ENCODE measurements at regions not wholly inside any gene's neighbourhood (a gene's known extent, or its start where the extent isn't known, plus 50 kb on each side); places are given as distances from the start of the nearest gene placed in this dataset.

- WGBS (ENCODE audit: insufficient coverage, low coverage, missing lambda C conversion rate), result 2% methylated on average over 4 of the region's 4 CpGs
- no peaks in the 10 kb centered on the region for H3K36me3 ChIP-seq (ENCODE audit: control insufficient read depth, insufficient read depth, low read length)
- FAIRE-seq, result no peak
Measured at GRCh38 chr10:4701016-4701415, 125.0 kb upstream of the AKR1E2 start.

More at GRCh38 chr10:4701016-4701415, 125.0 kb upstream of the AKR1E2 start:
- Histone ChIP-seq H3K27me3 (ENCODE audit: control insufficient read depth in 2 of 2, insufficient read depth in 2 of 2, low read length in 2 of 2) (no peaks in the 10 kb centered on the region; a peak in 1 of 5 replicates), H3K4me2 (ENCODE audit: insufficient read depth, low read length) (no peak overlapping the region), H3K4me1 (replicated peaks in 1 of 2; ENCODE audit: control insufficient read depth in 2 of 2, insufficient read depth in 2 of 2, low read length in 2 of 2) (no peaks in the 10 kb centered on the region), H3K9me1 (ENCODE audit: control insufficient read depth, insufficient read depth, low read length) (no peaks in the 10 kb centered on the region), H3K9me3 (replicated peaks; ENCODE audit: control insufficient read depth, insufficient read depth, low read depth, low read length) (no peaks in the 10 kb centered on the region), H4K20me1 (replicated peaks; ENCODE audit: control insufficient read depth, insufficient read depth, low read length) (no peaks in the 10 kb centered on the region), H3K79me2 (ENCODE audit: control insufficient read depth, insufficient read depth, low read length) (no peaks in the 10 kb centered on the region), H3K9ac (ENCODE audit: insufficient read depth in 1 of 2, low read depth in 2 of 2, low read length in 2 of 2) (no peak overlapping the region), H3K27ac (ENCODE audit: extremely low read depth, low read depth, low read length) (no peak overlapping the region), H3K4me3 (no peak overlapping the region), H2AFZ (ENCODE audit: low read depth, low read length) (no peak overlapping the region)
- TF ChIP-seq NCOR1 (IDR thresholded peaks at IDR 0.05) (no peak), ILK (tag; IDR thresholded peaks at IDR 0.05; ENCODE audit: borderline replicate concordance, low read depth) (no peak), ZNF263 (CRISPR knock-in tag; IDR thresholded peaks at IDR 0.05; ENCODE audit: borderline replicate concordance) (no peak), ZSCAN32 (CRISPR knock-in tag; IDR thresholded peaks at IDR 0.05) (no peak), TBP (optimal IDR thresholded peaks at IDR 0.05; ENCODE audit: low read depth, low read length) (no peak), CAMTA2 (CRISPR knock-in tag; conservative IDR thresholded peaks at IDR 0.05) (no peak), CHAMP1 (IDR thresholded peaks at IDR 0.05) (no peak), NELFE (IDR thresholded peaks at IDR 0.05; ENCODE audit: insufficient read depth, insufficient read length) (no peak), RB1 (IDR thresholded peaks at IDR 0.05; ENCODE audit: low read depth) (no peak), GABPB2 (CRISPR knock-in tag; conservative IDR thresholded peaks at IDR 0.05) (no peak), HEY1 (CRISPR knock-in tag; IDR thresholded peaks at IDR 0.05; ENCODE audit: borderline replicate concordance) (no peak), CBFA2T3 (IDR thresholded peaks at IDR 0.05) (no peak), HMGXB4 (CRISPR knock-in tag; IDR thresholded peaks at IDR 0.05) (no peak)
- POLR2A ChIA-PET, result no interaction called here
- CTCF ChIA-PET (ENCODE audit: low intra/inter-chr PET ratio), result no interaction called here
- DNase-seq (ENCODE audit: extremely low read depth in 1 of 4, low spot score in 3 of 4), result no peak
- ATAC-seq, result no peak
- no TSS peak for BruUV-seq (replicated peaks)
- in situ Hi-C loops (cut with MboI), result no loop called here
- intact Hi-C loops (cut with micrococcal nuclease), result no loop called here

Measured in K562 (cell line).